Fibroblast of lung (primary cell): ENCODE measurements at regions not wholly inside any gene's neighbourhood (a gene's known extent, or its start where the extent isn't known, plus 50 kb on each side); places are given as distances from the start of the nearest gene placed in this dataset.

Source experiments
- CTCF ChIP-seq, 2 donors: IDR thresholded peaks in 1 of 2; conservative IDR thresholded peaks in 1 of 2; 1 replicate in 1 of 2; 2 replicates in 1 of 2; pipeline ENCODE4 v1.5.1; 2011 to 2012; ENCODE audit warnings: low read length in 2 of 2, control low read depth in 1 of 2, inconsistent platforms in 1 of 2, low read depth in 1 of 2, mild to moderate bottlenecking in 1 of 2
- EZH2 ChIP-seq: IDR thresholded peaks from 2 replicates; pipeline ENCODE4 v1.5.1; 2012; ENCODE audit warnings: low read length, control low read depth, mild to moderate bottlenecking; ENCODE audit errors: missing control alignments

- TF ChIP-seq CTCF (conservative IDR thresholded peaks at IDR 0.05 in 1 of 2, IDR thresholded peaks at IDR 0.05 in 1 of 2; ENCODE audit: low read depth in 1 of 2, low read length in 2 of 2): no peak
- TF ChIP-seq EZH2: no peak
Measured at GRCh38 chr4:112778520-112778919, 141.6 kb downstream of the LARP7 start.
